Stimulated activated CD4-positive, alpha-beta T cell treated with anti-CD3 and anti-CD28 coated beads, Interleukin-1b, Interleukin-23, amount 100 ng/mL, for 48 hours (primary cell): ENCODE measurements at regions not wholly inside any gene's neighbourhood (a gene's known extent, or its start where the extent isn't known, plus 50 kb on each side); places are given as distances from the start of the nearest gene placed in this dataset.
"Not testable (repeated sequence)": the region's sequence is repeated elsewhere in the genome, so short reads cannot be mapped to it uniquely, and the experiment has no call there.

Source experiments
- DNase-seq: peaks from one replicate; pipeline ENCODE4 v3.0.0-alpha.2; 2020

DNA sequence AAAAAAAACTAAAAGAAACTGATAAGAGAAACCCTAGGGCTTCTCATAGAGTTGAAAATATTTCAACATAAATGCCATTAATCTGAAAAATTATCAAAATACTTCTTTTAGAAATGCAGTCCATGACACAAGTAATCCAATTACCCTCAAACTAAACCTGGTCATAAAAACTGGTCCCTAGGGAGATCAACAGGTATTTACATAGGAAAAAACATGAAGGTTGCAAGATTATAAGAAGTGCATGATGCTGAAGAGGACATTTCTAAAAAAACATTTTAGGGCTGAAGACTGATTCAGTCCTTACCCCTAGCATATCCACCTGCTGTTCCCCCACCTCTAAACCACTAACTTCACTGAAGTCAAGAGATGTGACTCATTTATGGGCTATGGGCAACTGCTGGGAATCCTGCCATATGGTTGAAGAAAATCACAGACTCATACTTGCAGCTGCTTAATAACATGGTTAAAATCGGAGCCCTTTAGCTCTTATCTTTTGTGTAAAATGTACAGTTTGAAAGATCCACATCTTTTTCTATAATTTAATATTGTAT lies 131.0 kb upstream of the RUNX1 start:
- peak; percentile 23 for DNase-seq

DNA sequence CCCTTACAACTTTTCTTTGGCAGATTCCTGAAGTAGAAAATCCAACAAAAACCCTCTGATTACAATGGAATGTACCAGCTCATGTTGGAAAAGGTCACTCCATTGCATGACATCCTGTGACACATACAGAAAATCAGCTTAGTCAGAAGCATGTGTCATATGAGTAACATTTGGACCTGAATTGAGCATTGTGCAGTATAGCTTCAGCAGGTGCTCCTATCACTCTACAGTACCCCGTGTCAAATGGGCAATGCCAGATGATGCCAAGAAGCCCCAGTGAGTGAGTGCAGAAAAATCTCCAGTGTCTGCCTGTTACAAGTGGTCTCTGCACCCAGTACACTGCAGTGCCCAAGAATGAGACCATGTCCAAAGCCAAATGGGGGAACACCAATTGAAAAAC lies 129.7 kb upstream of the RUNX1 start:
- DNase-seq: peak; percentile 26

DNA sequence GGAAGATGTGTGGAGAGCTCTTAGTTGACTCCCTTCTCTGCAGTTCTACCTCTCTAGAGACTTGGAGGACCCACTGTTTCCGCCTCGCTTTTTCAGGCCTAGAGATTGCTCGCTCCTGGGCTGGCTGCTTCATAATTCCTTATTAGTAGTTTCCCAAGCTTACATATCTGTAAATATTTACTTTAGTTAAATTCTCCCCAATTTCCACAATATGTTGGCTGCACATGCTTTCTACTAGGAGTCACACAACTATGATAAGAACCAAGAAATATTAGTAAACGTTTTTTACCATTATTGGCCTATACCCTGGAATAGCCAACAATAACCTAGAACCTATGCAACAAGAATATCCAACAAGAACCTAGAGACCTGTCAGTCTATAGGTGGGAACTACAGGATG lies 129.0 kb upstream of the RUNX1 start:
- DNase-seq: no peak

DNA sequence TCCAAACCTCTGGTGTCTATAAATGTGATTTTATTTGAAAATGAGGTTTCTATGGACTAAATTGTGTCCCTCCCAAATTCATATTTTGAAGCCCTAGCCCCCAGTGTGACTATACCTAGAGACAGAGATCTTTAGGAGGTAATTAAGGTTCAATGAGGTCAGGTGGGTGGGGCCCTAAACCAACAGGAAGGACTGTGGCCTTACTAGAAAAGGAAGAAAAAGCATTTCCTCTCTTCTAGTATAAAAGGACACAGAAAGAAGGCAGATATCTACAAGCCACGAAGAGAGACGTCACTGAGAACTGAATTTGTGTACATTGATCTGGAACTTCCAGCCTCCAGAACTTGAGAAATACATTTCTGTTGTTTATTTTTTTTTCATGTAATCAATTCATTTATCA lies 123.1 kb upstream of the RUNX1 start:
- DNase-seq: no peak

DNA sequence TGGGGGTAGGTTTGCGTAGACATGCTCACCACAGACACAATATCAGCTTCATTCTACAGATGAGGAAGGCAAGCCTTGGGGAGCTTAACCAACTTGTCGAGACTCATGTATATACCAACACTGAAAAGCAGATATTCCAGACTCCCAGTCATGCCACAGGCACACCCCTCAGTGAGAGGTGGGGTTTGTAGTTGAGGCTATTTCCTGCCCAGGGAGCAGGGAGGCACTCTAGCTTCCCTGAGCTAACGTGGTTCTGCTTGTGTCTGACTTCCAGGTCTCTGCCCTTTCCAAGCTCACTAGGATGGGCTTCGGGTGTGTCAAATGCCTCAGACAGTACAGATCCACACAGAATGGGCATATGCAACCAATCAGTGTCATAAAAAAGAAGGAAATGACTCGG lies 122.3 kb upstream of the RUNX1 start:
- no peak for DNase-seq

DNA sequence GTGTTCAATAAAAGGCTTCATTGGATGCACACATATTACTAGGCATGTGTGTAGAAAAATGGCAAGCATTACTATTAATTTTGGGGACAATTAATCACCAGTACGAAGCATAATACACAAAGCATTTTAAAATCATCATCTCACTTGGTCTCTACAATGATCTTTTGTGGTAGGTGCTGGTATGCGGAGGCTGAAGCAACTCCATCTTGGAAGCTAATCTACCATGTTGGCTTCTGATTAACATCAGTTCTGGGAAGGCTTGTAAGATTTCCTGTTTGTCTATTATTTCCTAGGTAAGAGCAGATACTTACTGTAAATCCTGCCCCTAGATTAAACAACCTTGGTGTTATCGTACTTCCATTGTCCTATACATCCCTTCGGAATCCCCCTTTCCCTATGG lies 121.7 kb upstream of the RUNX1 start:
- DNase-seq: no peak

DNA sequence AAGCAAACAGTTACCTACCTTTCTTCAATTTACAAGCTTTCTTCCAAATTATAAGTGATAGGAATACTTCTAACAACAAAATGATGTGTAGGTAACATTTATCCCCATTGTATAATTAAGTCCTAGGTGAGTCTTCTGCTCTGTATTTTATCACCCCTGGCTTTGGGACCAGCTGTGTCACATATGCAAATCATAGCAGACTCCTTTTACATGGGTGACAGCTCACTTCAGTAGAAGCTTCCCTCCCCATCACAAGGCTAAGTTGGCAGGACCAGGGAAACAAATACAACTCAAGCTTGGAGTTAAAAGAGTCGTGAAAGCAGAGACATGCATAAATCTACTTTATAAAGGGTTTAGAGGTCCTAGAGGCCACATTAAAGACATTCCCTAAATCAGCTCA lies 121.1 kb upstream of the RUNX1 start:
- DNase-seq: no peak

DNA sequence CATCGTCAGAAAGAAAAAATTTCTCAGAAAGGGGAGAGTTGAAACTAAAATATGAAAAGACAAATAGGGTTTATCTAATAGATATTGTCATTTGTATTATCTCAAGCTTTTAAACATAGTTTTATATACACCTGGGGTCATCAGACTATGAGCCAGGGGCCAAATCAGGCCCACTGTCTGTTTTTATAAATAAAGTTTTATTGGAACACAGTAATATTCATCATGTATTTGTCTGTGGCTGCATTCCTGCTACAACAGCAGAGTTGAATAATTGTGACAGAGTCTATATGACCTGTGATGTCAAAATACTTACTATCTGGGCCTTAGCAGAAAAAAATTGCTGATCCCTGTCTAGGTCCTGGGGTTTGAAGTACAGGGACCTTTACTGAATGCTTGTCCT lies 120.5 kb upstream of the RUNX1 start:
- DNase-seq: no peak

DNA sequence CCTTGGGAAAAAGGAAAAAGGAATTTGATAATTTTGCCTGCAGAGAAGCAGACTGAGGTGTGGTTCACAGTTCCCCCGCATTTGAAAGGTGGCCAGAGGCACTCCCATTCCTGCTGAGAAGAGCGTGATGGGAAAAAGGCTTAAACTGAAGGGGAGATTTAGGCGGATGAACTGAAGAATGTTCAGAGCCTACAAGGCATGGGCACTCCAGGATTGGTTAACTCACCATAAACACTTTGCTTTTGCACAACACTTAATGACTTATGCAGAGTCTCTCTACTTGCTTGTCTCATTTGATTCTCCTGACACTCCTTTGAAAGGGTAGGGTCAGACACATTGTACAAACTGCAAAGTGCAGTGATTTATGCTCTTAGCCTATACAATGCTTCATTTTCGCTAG lies 119.6 kb upstream of the RUNX1 start:
- no peak for DNase-seq

DNA sequence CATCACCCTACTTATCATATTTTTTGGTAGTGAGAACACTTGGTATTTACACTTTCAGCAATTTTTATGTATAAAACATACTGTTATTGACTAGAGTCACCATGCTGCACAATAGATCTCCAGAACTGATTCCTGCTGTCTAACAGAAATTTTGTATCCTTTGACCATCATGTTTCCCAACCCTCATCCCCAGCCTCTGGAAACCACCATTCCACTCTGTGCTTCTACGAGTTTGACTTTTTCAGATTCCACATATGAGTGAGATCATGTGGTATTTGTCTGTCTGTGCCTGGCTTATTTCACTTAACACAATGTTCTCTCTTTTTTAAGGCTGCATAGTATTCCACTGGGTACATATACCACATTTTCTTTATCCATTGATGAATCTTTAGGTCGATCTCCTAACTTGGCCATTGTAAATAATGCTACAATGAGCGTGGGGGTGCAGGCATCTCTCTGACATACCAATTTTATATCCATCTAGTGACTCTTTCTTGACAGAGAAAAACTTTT lies 115.9 kb upstream of the RUNX1 start:
- no peak for DNase-seq

DNA sequence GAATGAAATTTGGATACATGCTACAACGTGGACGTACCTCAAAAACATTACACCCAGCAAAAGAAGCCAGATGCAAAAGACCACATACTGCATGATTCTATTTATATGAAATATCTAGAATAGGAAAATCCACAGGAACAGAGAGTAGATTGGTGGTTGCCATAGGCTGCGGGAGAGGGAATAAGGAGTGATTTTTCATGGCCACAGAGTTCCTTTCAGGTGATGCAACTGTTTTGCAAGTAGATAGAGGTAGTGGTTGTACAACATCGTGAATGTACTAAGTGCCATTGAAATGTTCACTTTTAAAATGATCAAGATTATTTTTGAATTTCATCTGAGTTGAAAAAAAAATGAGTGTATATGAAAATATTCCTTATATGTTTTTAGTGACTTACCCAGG lies 115.3 kb upstream of the RUNX1 start:
- no peak for DNase-seq

DNA sequence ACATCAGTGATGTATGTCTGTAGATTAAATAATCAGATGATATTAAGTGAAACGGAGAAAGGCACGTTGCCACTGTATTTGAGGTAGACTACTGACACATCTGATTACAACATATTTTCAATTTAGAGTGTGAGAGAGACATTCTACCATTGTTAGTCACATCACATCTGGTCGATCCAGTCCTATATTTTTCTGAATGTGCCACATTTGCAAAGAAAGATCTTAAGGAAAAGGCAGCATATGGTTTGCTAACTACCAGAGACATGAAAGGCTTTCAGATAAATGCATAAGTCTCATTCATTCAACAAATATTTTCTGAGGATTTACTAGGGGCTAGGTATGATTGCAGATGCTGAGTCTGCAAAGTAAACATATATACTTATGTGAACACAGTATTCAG lies 114.3 kb upstream of the RUNX1 start:
- DNase-seq: no peak

DNA sequence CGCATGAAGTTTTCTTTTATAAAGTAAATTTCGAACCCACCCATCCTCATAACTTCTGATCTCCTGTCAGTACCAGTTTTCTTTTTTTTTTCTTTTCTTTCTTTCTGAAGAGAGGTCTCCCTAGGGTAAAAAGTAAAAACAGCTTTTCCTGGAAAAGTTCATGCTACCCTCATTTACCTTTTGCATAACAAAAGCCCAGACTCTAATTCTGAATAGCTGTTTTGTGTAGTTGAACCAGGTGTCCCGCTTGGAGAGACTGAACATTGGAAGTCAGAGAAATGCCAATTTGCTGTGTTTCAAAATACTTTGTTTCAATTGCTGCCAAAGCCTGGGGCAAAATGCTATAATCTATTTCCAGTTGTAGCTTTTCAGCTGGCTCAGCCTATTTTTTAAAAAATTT lies 113.7 kb upstream of the RUNX1 start:
- DNase-seq: no peak

DNA sequence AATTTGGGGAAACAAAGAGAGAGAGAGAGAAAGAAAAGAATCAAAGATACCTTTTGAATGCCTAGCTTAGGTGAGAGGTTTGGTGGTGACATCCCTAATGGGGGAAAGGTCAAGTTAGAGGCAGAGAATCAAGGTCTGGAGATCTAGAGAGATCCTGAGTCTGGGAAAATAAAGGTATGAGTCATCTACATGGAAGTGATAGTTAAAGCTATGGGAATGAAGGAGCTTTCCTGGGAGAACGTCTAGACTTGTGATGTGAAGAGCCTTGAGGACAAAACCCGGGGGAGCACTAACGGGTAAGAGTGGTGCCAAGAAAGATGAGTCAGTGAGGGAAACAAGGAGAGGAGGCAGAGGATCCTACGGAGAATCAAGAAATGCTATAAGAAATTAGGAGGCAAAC lies 110.8 kb upstream of the RUNX1 start:
- no peak for DNase-seq

DNA sequence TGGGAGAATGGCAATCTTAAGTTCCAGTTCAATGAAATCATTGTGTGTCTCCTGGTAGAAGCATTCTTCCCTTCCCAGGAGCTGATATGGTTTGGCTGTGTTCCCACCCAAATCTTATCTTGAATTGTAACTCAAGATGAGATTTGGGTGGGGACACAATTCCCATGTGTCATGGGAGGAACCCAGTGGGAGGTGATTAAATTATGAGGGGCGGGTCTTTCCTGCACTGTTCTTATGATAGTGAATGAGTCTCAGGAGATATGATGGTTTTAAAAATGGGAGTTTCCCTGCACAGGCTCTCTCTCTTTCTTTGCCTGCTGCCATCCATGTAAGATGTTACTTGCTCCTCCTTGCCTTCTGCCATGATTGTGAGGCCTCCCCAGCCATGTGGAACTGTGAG lies 108.3 kb upstream of the RUNX1 start:
- not testable (repeated sequence) for DNase-seq

DNA sequence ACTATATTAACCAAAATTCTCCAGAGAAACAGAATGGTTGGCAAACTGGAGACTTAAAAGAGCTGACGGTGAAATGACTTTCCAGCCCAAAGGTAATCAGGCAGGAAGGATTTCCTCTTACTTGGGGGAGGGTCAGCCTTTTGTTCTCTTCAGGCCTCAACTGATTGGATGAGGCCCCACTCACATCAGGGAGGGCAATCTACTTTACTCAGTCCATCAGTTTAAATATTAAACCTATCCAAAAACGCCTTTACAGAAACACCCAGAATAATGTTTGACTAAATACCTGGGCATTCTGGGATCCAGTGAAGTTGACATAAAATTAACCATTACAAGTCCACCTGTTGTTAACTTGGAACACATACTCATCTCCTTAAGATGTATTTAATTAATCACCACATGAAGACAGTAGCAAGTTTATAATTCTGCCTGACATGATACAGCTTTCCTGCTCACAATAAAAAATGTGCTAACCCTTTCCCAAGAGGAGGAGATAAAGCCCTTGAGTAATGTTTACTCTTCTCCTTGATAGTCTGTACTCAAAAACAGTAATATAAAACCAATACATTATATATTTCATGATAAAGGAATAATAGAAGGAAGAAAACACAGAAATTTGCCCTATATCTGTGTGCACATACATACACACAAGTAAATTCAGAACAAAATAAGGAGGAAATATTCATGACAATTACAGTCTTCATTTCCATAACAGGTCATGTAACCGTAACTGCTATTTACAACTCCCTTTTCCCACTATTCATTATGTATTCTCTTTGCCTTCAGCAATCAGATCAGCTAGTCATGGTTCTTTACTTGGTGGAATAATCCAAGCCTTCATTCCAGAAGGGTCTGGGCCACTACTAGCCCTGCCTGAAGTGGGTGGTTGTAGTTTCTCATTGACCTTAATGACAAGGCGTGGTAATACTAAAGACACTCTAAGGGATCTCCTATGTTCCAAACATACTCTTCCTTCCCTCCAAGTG lies 107.5 kb upstream of the RUNX1 start:
- no peak for DNase-seq

DNA sequence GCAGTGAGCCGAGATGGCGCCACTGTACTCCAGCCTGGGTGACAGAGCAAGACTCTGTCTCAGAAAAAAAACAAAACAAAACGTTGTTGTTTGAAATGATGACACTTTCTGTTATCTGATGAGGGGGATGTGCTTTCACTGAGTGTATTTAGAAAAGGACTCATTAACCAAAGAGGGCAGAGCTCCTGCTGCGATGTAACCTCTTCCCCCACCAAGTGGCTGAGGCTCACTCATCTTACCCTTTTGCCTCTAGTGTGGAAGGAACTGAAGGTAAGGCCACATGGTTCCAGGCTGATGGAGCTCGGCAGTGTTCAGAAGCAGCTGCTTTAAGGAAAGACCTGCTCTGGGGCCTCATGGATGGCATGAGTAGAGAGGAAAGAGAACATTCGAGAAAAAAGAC lies 105.7 kb upstream of the RUNX1 start:
- no peak for DNase-seq

DNA sequence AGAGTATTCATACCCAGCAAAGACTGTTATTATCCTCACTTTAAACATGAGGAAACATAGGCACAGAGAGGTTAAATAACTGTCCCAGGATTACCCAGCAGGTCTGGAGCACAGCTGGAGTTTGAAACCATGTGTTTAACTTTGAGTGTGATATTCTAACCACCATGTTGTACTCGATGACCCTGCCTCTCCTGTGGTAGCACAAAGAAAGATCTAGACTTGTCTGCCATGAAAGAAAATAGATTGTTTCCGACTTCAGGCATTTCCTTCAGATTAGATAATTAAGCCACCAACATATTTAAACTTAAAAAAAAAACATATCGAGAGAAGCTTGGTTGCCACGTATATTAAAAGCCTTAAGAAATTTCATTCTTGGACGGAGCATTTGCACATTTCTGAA lies 104.6 kb upstream of the RUNX1 start:
- DNase-seq: no peak

DNA sequence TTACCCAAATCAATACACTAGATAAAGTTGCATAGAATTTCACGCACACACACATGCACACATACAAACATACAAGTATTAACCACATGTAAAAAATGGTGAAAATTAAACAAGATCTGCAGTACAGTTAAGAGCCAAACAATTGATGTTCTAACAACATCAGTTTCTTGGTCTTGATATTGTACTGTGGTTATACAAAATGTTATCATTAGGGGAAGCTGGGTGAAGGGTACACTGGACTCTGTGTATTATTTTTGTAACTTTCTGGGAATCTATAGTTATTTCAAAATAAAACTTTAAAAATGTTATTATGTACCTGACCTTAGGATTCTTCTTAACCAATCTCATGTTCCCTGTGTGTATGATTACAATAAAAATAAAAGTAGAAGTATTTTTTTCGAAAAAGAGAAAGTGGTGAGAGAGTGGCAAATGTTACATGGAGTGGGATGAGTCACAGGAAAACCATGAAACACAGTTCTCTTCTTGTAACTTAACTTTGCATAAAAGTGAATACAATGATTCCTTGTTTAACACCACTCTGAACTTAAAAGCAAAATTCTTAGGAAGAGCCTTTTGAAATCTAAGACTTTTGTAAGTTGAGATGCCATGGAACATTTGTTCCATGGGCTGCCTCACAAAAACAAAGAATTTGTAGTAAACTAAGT lies 101.6 kb upstream of the RUNX1 start:
- DNase-seq: no peak

DNA sequence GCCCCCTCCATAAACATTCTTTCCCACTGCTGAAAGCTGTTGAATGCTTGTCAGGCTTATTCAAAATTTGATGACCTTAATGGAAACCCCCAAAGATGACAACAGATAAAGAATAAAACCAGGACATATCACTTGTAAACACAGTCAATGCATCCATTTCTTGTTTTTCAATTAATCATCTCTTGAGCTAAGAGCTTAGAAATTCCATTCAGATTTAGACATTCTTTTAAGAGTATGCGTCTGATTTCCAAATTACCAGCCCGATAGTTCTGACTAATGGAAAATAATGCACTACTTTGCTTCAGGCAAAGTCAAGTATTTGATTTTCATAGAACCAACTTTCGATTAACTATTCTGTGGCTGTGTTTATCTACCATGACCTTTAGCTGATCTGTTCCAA lies 100.6 kb upstream of the RUNX1 start:
- no peak for DNase-seq

DNA sequence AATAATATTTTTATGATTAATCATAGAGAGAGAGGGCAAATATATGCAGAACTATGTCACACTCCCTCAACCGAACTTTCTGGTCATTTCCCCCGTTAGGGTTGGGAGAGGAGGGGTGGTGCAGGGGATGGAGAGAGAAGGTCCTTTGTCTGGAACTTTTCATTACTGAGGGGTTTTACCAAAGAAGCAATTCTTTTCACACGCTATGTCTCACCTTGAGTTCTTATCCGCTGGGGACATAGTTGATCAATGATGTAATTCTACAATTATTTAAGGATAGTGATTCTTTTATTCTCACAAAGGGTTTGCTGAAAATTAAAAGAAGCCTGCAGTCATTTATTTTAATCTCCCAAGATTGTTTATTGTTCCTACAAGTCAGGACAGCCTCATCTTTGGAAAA lies 98.3 kb upstream of the RUNX1 start:
- DNase-seq: no peak

DNA sequence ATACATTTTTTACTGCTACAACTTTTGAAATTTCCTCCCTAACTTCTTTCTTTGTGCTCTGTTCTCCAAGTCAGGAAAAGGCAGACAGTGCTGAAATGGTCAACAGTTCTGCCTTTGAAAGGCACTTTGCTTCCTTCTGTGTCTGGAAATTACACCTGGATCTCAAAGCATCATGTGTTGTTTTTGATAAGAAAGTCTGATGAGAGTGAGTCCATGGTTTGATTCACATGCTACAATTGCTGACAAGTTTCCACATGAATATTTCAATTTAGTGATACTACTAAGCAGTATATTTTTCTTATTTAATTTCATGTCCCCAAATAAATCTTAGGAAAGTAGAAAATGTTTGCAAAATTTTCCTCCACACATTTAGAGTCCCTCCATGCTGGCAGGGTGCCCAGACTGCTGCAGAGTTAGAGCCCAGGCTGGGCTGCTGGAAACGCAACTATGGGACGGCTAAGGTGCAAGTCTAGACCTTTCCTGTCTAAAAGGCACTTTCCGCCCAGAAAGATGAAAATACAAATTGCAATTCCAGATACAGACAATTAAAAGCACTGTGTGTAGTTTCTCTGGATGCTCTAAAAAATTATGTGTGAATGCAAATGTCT lies 96.6 kb upstream of the RUNX1 start:
- DNase-seq: no peak

DNA sequence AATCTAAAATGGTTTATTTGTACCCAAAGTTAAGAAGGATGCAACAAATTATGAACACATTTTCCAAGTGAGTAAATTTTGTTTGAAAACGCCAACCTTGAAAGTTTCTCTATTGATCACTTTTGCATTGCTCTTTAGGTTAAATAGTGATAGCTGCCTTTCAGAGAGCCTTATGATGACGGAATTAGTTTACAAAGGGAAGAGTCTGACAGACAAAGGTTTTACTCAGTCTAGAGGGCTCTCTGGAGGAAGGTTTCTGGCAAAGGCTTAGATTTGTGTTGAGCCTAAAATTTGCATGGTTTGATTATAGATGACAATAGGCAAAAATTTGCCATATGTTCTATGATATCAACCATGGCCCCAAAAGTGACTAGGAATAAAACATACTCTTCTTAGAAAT lies 95.9 kb upstream of the RUNX1 start:
- no peak for DNase-seq
